H1 (cell line): ENCODE measurements at regions not wholly inside any gene's neighbourhood (a gene's known extent, or its start where the extent isn't known, plus 50 kb on each side); places are given as distances from the start of the nearest gene placed in this dataset.

Experiments
- CTCF ChIA-PET: fragments of 300-600 bp; sonication (Branson Sonifier 250); formaldehyde crosslinking; loops from one replicate; lab custom pipeline; 2021; ENCODE audit not compliant: partially characterized antibody; lab: Charles Lee
- POLR2A ChIA-PET: fragments of 300-600 bp; sonication (Branson Sonifier 250); formaldehyde crosslinking; loops from one replicate; lab custom pipeline; 2021; ENCODE audit warnings: inconsistent platforms; ENCODE audit not compliant: partially characterized antibody; lab: Charles Lee
- DNase-seq, 2 experiments: peaks; one replicate each; pipeline versions ENCODE4 v3.0.0 to v3.0.0-alpha.2; 2010 to 2022; ENCODE audit warnings: low spot score in 2 of 2, low read depth in 1 of 2, mixed read lengths in 1 of 2
- FAIRE-seq: peaks from 2 replicates; lab custom pipeline; 2011; peaks lifted over from hg19 to GRCh38; lab: Jason Lieb, UNC
- H2AFZ ChIP-seq: 2 replicates; pipeline ENCODE4 v1.8.1; 2012; ENCODE audit warnings: low read length, inconsistent platforms
- H2AK5ac ChIP-seq: 2 replicates; pipeline ENCODE4 v1.6.1; 2013; ENCODE audit warnings: low read depth, low read length
- H2BK120ac ChIP-seq: replicated peaks from 2 replicates; pipeline ENCODE3; 2013; ENCODE audit warnings: low read depth, low read length, inconsistent platforms
- H2BK12ac ChIP-seq: 2 replicates; pipeline ENCODE4 v1.6.1; 2013; ENCODE audit warnings: low read depth, low read length
- H2BK15ac ChIP-seq: 2 replicates; pipeline ENCODE4 v1.6.1; 2013; ENCODE audit warnings: low read length
- H2BK20ac ChIP-seq: 2 replicates; pipeline ENCODE4 v1.6.1; 2013; ENCODE audit warnings: low read length
- H2BK5ac ChIP-seq: 2 replicates; pipeline ENCODE4 v1.6.1; 2013; ENCODE audit warnings: low read depth, low read length
- H3K14ac ChIP-seq: 2 replicates; pipeline ENCODE4 v1.6.1; 2013; ENCODE audit warnings: inconsistent platforms; ENCODE audit not compliant: insufficient read length
- H3K18ac ChIP-seq: 2 replicates; pipeline ENCODE4 v1.6.1; 2013; ENCODE audit warnings: low read length; ENCODE audit errors: extremely low read depth
- H3K23ac ChIP-seq: 2 replicates; pipeline ENCODE4 v1.6.1; 2013; ENCODE audit warnings: inconsistent platforms; ENCODE audit not compliant: insufficient read length
- H3K23me2 ChIP-seq: 2 replicates; pipeline ENCODE4 v1.6.1; 2013; ENCODE audit warnings: low read depth, low read length
- H3K27ac ChIP-seq: 2 replicates; pipeline ENCODE4 v1.6.1; 2011; ENCODE audit warnings: low read depth, low read length, inconsistent platforms
- H3K27me3 ChIP-seq, 4 experiments: replicated peaks in 1 of 4; 1 replicate in 1 of 4; 2 replicates in 3 of 4; pipeline versions ENCODE4 v1.6.1 to v1.8.1; 2011 to 2013; ENCODE audit warnings: low read length in 3 of 4, mild to moderate bottlenecking in 3 of 4, inconsistent platforms in 2 of 4, mixed read lengths in 2 of 4, moderate library complexity in 1 of 4; ENCODE audit not compliant: control insufficient read depth in 3 of 4, insufficient read depth in 3 of 4; ENCODE audit errors: extremely low read depth in 1 of 4
- H3K36me3 ChIP-seq, 4 experiments: 2 replicates each; pipeline versions ENCODE4 v1.6.1 to v1.8.1; 2011 to 2013; ENCODE audit warnings: mild to moderate bottlenecking in 4 of 4, low read length in 3 of 4, moderate library complexity in 2 of 4, control low read depth in 1 of 4, inconsistent platforms in 1 of 4; ENCODE audit not compliant: insufficient read depth in 4 of 4, control insufficient read depth in 2 of 4
- H3K4ac ChIP-seq: replicated peaks from 2 replicates; pipeline ENCODE3; 2013; ENCODE audit warnings: low read length, low read depth, mixed read lengths, inconsistent platforms; ENCODE audit not compliant: insufficient read length
- H3K4me1 ChIP-seq, 4 experiments: replicated peaks in 1 of 4; 1 replicate in 1 of 4; 2 replicates in 3 of 4; pipeline versions ENCODE4 v1.6.1 to v1.8.1; 2011 to 2013; ENCODE audit warnings: low read length in 3 of 4, inconsistent platforms in 2 of 4, mixed read lengths in 1 of 4; ENCODE audit not compliant: insufficient read depth in 4 of 4, control insufficient read depth in 3 of 4
- H3K4me2 ChIP-seq, 2 experiments: 2 replicates each; pipeline versions ENCODE4 v1.6.1 to v1.8.1; 2011 to 2013; ENCODE audit warnings: low read depth in 2 of 2, low read length in 2 of 2, control low read depth in 1 of 2, inconsistent platforms in 1 of 2, mild to moderate bottlenecking in 1 of 2; ENCODE audit not compliant: insufficient read depth in 1 of 2
- H3K4me3 ChIP-seq, 4 experiments: fragments of 200-600, 300-600 bp in 1 of 4; sonication (generic), shearing (Covaris generic), sonication (Bioruptor Twin) in 1 of 4; 2 replicates each; pipeline versions ENCODE4 v1.5.1 to v1.8.1; 2011 to 2016; ENCODE audit warnings: low read length in 4 of 4, low read depth in 3 of 4, control low read depth in 2 of 4, inconsistent platforms in 2 of 4, mild to moderate bottlenecking in 2 of 4, mixed read lengths in 1 of 4, moderate library complexity in 1 of 4; ENCODE audit not compliant: insufficient read depth in 2 of 4; ENCODE audit errors: extremely low read depth in 1 of 4
- H3K56ac ChIP-seq: replicated peaks from 2 replicates; pipeline ENCODE3; 2013; ENCODE audit warnings: low read depth, mild to moderate bottlenecking, mixed read lengths, low read length, inconsistent platforms; ENCODE audit not compliant: insufficient read length
- H3K79me1 ChIP-seq: 2 replicates; pipeline ENCODE4 v1.6.1; 2013; ENCODE audit warnings: low read depth, low read length, control low read depth
- H3K79me2 ChIP-seq, 2 experiments: 2 replicates each; pipeline versions ENCODE4 v1.6.1 to v1.8.1; 2012 to 2013; ENCODE audit warnings: low read length in 2 of 2, mild to moderate bottlenecking in 2 of 2, inconsistent platforms in 1 of 2; ENCODE audit not compliant: insufficient read depth in 2 of 2, control insufficient read depth in 1 of 2
- H3K9ac ChIP-seq, 4 experiments: replicated peaks in 1 of 4; 1 replicate in 1 of 4; 2 replicates in 3 of 4; pipeline versions ENCODE4 v1.6.1 to v1.8.1; 2011 to 2013; ENCODE audit warnings: low read depth in 3 of 4, low read length in 3 of 4, control low read depth in 2 of 4, mild to moderate bottlenecking in 2 of 4, moderate library complexity in 2 of 4, inconsistent platforms in 1 of 4; ENCODE audit errors: extremely low read depth in 1 of 4
- H3K9me3 ChIP-seq, 2 experiments: 2 replicates each; pipeline versions ENCODE4 v1.6.1 to v1.8.1; 2012 to 2013; ENCODE audit warnings: mild to moderate bottlenecking in 2 of 2, moderate library complexity in 2 of 2, control low read depth in 1 of 2, inconsistent platforms in 1 of 2, low read depth in 1 of 2, low read length in 1 of 2, mixed read lengths in 1 of 2; ENCODE audit not compliant: insufficient read depth in 2 of 2
- H4K20me1 ChIP-seq, 2 experiments: replicated peaks in 1 of 2; 2 replicates each; pipeline versions ENCODE3 to v1.8.1; 2011 to 2013; ENCODE audit warnings: inconsistent platforms in 2 of 2, low read length in 2 of 2, mild to moderate bottlenecking in 1 of 2; ENCODE audit not compliant: insufficient read depth in 2 of 2, control insufficient read depth in 1 of 2
- H4K5ac ChIP-seq: 2 replicates; pipeline ENCODE4 v1.6.1; 2013; ENCODE audit warnings: low read length, low read depth, mixed read lengths, inconsistent platforms; ENCODE audit not compliant: insufficient read length
- H4K8ac ChIP-seq: 2 replicates; pipeline ENCODE4 v1.8.0; 2013; ENCODE audit warnings: mild to moderate bottlenecking, moderate library complexity, low read length, inconsistent platforms; ENCODE audit not compliant: insufficient read depth; ENCODE audit errors: extremely low read depth
- H4K91ac ChIP-seq: replicated peaks from 2 replicates; pipeline ENCODE3; 2013; ENCODE audit warnings: low read length, mixed read lengths, inconsistent platforms; ENCODE audit not compliant: insufficient read length
- CTBP2 ChIP-seq: IDR thresholded peaks from 2 replicates; pipeline ENCODE4 v1.7.0; 2011; ENCODE audit warnings: borderline replicate concordance, mild to moderate bottlenecking, moderate library complexity, mixed read lengths, low read length; ENCODE audit not compliant: insufficient read depth, insufficient read length
- FOSL1 ChIP-seq: IDR thresholded peaks from 2 replicates; pipeline ENCODE4 v1.6.1; 2011; ENCODE audit warnings: mild to moderate bottlenecking, low read depth, low read length, moderate library complexity; ENCODE audit not compliant: insufficient read depth
- GABPA ChIP-seq: IDR thresholded peaks from 2 replicates; pipeline ENCODE4 v1.6.1; 2011; ENCODE audit warnings: mild to moderate bottlenecking, low read length, moderate library complexity, borderline replicate concordance; ENCODE audit not compliant: insufficient read depth
- GTF2F1 ChIP-seq: IDR thresholded peaks from 2 replicates; pipeline ENCODE4 v1.6.1; 2012; ENCODE audit warnings: low read depth, low read length, improper control_type of control experiment, borderline replicate concordance
- HDAC6 ChIP-seq: IDR thresholded peaks from one replicate; pipeline ENCODE4 v1.7.1; 2012; ENCODE audit warnings: low read depth, mild to moderate bottlenecking, inconsistent platforms, low read length, moderate library complexity
- KDM5A ChIP-seq: fragments of 200-600 bp; IDR thresholded peaks from 2 replicates; pipeline ENCODE4 v1.7.1; 2012; ENCODE audit warnings: mild to moderate bottlenecking, low read length, inconsistent platforms, mixed read lengths
- POLR2A ChIP-seq, 2 experiments: IDR thresholded peaks; 1 replicate in 1 of 2; 2 replicates in 1 of 2; pipeline ENCODE4 v1.6.1; 2011; ENCODE audit warnings: low read depth in 2 of 2, low read length in 2 of 2, mild to moderate bottlenecking in 2 of 2; ENCODE audit errors: control extremely low read depth in 1 of 2
- POU5F1 ChIP-seq: IDR thresholded peaks from 2 replicates; pipeline ENCODE4 v1.6.1; 2011; ENCODE audit warnings: low read depth, mild to moderate bottlenecking, low read length, moderate library complexity
- RFX5 ChIP-seq: IDR thresholded peaks from 2 replicates; pipeline ENCODE4 v1.6.1; 2011; ENCODE audit warnings: low read depth, low read length, improper control_type of control experiment, borderline replicate concordance
- RNF2 ChIP-seq: fragments of 200-900, 300-1000 bp; sonication (generic); IDR thresholded peaks from 2 replicates; pipeline ENCODE4 v1.7.1; 2016; ENCODE audit warnings: borderline replicate concordance, low read depth, mild to moderate bottlenecking, antibody characterized with exemption, low read length; ENCODE audit not compliant: poor library complexity, severe bottlenecking; ENCODE audit errors: missing control alignments
- SP2 ChIP-seq: IDR thresholded peaks from 2 replicates; pipeline ENCODE4 v1.6.1; 2012; ENCODE audit warnings: mild to moderate bottlenecking, low read length, inconsistent platforms
- SP4 ChIP-seq: IDR thresholded peaks from 2 replicates; pipeline ENCODE4 v1.6.1; 2012; ENCODE audit warnings: low read length, inconsistent platforms
- SUZ12 ChIP-seq: fragments of 200-600 bp; sonication (generic); IDR thresholded peaks from 2 replicates; pipeline ENCODE4 v1.6.1; 2012; ENCODE audit warnings: mild to moderate bottlenecking, inconsistent platforms, low read length, moderate library complexity, mixed read lengths
- TBP ChIP-seq: IDR thresholded peaks from 2 replicates; pipeline ENCODE4 v1.6.1; 2011; ENCODE audit warnings: low read depth, low read length, improper control_type of control experiment
- WGBS, 2 experiments: shearing (Covaris generic) in 1 of 2; methylation state at CpG; one replicate each; pipeline versions ENCODE4 v1.1.6 to v1.1.7; 2013 to 2015; ENCODE audit warnings: low lambda C conversion rate in 2 of 2, mixed read lengths in 2 of 2, inconsistent platforms in 1 of 2, low coverage in 1 of 2, missing lambda C conversion rate in 1 of 2; ENCODE audit not compliant: insufficient replicate concordance in 2 of 2, insufficient coverage in 1 of 2, insufficient read length in 1 of 2; ENCODE audit errors: extremely low coverage in 1 of 2, missing lambda C conversion rate in 1 of 2; 5-methylcytosine and 5-hydroxymethylcytosine counted together

- 76% methylated on average over 17 of the region's 17 CpGs; no CpG with 5 or more reads in 1 of the 2 experiments for WGBS, 2 experiments
- Histone ChIP-seq H3K4me2 (no peak overlapping the region), H3K18ac (no peak overlapping the region), H4K91ac (no peak overlapping the region), H3K27ac (no peak overlapping the region), H2BK120ac (no peak overlapping the region), H3K36me3 (no peaks in the 10 kb centered on the region), H2BK20ac (no peak overlapping the region), H3K9ac (no peak overlapping the region), H2BK5ac (no peak overlapping the region), H3K27me3 (no peaks in the 10 kb centered on the region), H3K23ac (no peak overlapping the region), H4K20me1 (no peaks in the 10 kb centered on the region), H2BK12ac (no peak overlapping the region), H2AFZ (no peak overlapping the region), H3K4me1 (no peaks in the 10 kb centered on the region; a peak in 1 of 7 replicates), H2AK5ac (no peak overlapping the region), H4K5ac (no peak overlapping the region), H3K79me2 (no peaks in the 10 kb centered on the region), H3K14ac (no peak overlapping the region), H3K23me2 (no peaks in the 10 kb centered on the region), H3K56ac (no peak overlapping the region), H3K9me3 (no peaks in the 10 kb centered on the region), H3K4ac (no peak overlapping the region), H2BK15ac (no peak overlapping the region), H4K8ac (no peak overlapping the region), H3K4me3 (no peak overlapping the region), H3K79me1 (no peaks in the 10 kb centered on the region)
- no peak for DNase-seq
- FAIRE-seq = no peak
- POLR2A ChIA-PET = interaction anchor here (0.6 kb wide), 1 partner anchor 10 kb away, joined by 4 read pairs; no protein-coding TSS in a partner anchor
- CTCF ChIA-PET = no interaction called here
- TF ChIP-seq RFX5 = no peak
- TF ChIP-seq RNF2 = no peak
- no peak for TF ChIP-seq CTBP2
- TF ChIP-seq POLR2A (IDR thresholded peaks at IDR 0.05; ENCODE audit: control extremely low read depth in 1 of 2, low read depth in 2 of 2, low read length in 2 of 2) = no peak
- TF ChIP-seq TBP = no peak
- TF ChIP-seq GTF2F1 = no peak
- TF ChIP-seq FOSL1 = no peak
- no peak for TF ChIP-seq GABPA
- no peak for TF ChIP-seq KDM5A
- TF ChIP-seq HDAC6 = no peak
- TF ChIP-seq SP2 = no peak
- TF ChIP-seq SP4 = no peak
- TF ChIP-seq POU5F1 = no peak
- no peak for TF ChIP-seq SUZ12
Observed at GRCh38 chr16:29139261-29139802, 154.5 kb downstream of the LAT start.
